Neural progenitor cell (in vitro differentiated cells): ENCODE measurements at regions not wholly inside any gene's neighbourhood (a gene's known extent, or its start where the extent isn't known, plus 50 kb on each side); places are given as distances from the start of the nearest gene placed in this dataset.

ENCODE experiments used
- EZH2phosphoT487 ChIP-seq: fragments of 200-600 bp; sonication (generic); IDR thresholded peaks from 2 replicates; pipeline ENCODE4 v1.6.1; 2017; ENCODE audit warnings: antibody characterized with exemption
- TF ChIP-seq, protein P1 (sequence below): fragments of 200-600 bp; sonication (generic); IDR thresholded peaks from 2 replicates; pipeline ENCODE4 v1.5.1; 2017; ENCODE audit warnings: antibody characterized with exemption, mild to moderate bottlenecking

DNA sequence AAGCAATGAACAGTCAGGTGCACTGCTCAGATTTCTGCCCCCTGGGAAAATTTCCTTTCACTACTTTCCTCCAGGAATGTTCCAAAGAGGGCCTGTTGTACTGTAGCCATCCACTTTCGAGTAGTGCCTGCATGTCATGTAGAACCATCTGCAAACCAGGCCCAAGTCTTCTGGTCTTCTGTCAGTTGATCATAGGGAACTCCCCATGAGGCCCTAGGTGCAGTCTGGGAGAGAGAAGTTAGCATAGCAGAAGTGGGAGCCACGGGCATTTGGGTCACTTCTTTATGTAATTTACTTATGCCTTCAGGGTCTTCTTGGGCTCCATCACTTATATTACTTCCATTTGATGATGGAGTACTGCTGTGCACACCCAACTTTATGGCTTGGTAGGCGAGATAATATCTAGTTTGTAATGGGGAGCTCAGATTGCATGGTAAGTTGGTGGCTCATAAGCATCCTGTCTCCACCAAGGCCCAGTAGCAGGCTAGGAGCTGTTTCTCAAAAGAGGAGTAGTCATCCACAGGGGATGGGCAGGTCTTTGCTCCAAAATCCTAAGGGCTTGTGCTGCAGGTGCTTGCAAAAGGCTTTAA is 151.4 kb downstream of the NFKBIZ start:
- TF ChIP-seq, protein P1, sequence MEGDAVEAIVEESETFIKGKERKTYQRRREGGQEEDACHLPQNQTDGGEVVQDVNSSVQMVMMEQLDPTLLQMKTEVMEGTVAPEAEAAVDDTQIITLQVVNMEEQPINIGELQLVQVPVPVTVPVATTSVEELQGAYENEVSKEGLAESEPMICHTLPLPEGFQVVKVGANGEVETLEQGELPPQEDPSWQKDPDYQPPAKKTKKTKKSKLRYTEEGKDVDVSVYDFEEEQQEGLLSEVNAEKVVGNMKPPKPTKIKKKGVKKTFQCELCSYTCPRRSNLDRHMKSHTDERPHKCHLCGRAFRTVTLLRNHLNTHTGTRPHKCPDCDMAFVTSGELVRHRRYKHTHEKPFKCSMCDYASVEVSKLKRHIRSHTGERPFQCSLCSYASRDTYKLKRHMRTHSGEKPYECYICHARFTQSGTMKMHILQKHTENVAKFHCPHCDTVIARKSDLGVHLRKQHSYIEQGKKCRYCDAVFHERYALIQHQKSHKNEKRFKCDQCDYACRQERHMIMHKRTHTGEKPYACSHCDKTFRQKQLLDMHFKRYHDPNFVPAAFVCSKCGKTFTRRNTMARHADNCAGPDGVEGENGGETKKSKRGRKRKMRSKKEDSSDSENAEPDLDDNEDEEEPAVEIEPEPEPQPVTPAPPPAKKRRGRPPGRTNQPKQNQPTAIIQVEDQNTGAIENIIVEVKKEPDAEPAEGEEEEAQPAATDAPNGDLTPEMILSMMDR = no peak
- no peak for TF ChIP-seq EZH2phosphoT487
